ENCODE measurements at regions not wholly inside any gene's neighbourhood (a gene's known extent, or its start where the extent isn't known, plus 50 kb on each side); places are given as distances from the start of the nearest gene placed in this dataset.

DNA sequence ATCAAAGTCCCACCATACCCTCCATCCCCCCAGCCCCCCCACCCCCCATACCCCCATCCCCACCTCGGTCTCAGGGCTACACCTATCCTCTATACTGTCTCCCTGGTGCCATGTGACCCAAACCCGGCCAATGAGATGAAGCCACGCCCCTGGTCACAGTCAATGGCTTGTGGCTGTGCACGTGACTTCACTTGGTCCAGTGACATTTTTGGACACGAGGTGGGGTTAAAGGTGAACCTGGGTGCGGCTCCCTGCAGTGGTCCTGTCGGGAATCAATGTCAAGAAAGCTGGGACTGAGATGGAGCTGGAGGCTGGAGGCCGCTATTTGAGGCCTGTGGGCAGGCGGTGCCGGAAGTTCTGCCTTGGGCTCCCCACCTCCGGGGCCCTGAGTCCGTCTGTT is 100.7 kb upstream of the MAP1LC3B2 start:
- no peak for DNase-seq
- no peak for ATAC-seq (ENCODE audit: insufficient read depth, low FRiP score)
- Histone ChIP-seq H3K9me3 (ENCODE audit: control insufficient read depth in 4 of 4, insufficient read depth in 3 of 4, low read length in 3 of 4) (no peaks in the 10 kb centered on the region), H3K36me3 (ENCODE audit: control insufficient read depth in 4 of 4, insufficient read depth in 4 of 4, low read length in 4 of 4) (no peaks in the 10 kb centered on the region), H3K4me1 (ENCODE audit: control insufficient read depth in 5 of 5, insufficient read depth in 5 of 5, low read length in 5 of 5) (peaks cover 0 to 21% (median 16%) of the 10 kb centered on the region in 5 donors), H3K27me3 (ENCODE audit: control insufficient read depth in 3 of 3, insufficient read depth in 3 of 3, low read length in 2 of 3) (no peaks in the 10 kb centered on the region), H3K4me3 (no peak overlapping the region), H3K9ac (ENCODE audit: insufficient read depth in 1 of 2, low read length in 2 of 2) (no peak overlapping the region), H3K27ac (ENCODE audit: low read depth in 1 of 2, low read length in 1 of 2) (no peak overlapping the region)
- WGBS, 2 donors, result 92 to 94% methylated on average over 12 of the region's 12 CpGs
- TF ChIP-seq, protein P1, sequence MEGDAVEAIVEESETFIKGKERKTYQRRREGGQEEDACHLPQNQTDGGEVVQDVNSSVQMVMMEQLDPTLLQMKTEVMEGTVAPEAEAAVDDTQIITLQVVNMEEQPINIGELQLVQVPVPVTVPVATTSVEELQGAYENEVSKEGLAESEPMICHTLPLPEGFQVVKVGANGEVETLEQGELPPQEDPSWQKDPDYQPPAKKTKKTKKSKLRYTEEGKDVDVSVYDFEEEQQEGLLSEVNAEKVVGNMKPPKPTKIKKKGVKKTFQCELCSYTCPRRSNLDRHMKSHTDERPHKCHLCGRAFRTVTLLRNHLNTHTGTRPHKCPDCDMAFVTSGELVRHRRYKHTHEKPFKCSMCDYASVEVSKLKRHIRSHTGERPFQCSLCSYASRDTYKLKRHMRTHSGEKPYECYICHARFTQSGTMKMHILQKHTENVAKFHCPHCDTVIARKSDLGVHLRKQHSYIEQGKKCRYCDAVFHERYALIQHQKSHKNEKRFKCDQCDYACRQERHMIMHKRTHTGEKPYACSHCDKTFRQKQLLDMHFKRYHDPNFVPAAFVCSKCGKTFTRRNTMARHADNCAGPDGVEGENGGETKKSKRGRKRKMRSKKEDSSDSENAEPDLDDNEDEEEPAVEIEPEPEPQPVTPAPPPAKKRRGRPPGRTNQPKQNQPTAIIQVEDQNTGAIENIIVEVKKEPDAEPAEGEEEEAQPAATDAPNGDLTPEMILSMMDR (IDR thresholded peaks at IDR 0.05; ENCODE audit: control extremely low read depth, extremely low read depth), result no peak

DNA sequence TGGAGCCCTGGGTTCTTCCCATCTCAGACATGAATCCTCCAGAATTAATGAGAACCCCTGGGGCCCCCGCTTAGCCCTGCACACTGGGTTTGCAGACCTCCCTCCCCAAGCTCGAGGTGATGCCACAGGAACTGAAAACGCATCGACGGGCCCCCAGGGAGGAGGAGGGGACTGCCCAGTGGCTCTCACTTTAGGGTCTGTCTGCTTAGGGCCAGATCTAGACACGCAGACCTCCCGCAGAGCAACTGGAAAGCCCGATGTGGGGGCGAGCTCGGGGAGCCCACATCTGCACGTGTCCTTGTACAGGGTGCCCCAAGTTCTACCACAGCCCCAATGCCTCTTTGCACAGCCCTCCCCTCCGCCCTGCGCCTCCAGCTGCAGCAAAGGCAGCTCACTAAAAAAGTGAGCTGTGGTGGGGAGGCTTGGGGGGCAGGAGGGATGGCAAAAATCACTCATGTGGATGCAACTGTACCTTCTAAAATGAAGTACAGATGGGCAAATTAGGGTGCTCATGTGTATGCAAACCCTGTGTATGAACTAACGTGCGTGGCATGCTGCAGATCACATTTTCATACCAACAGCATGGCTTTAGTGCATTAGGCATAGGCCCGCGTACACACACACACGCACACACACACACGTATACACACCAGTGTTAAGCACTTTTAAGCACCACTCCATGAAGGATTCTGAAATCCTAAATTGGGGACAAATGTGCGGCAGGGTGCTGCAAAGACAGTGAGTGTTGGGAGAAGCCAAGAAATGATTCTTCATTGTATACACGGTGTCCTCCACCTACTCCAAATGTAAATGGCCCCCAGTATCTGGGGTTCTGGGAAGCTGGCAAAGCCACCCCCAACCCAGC is 99.9 kb upstream of the MAP1LC3B2 start:
- Histone ChIP-seq H3K27me3 (ENCODE audit: control insufficient read depth in 3 of 3, insufficient read depth in 3 of 3, low read length in 2 of 3) (no peaks in the 10 kb centered on the region), H3K36me3 (ENCODE audit: control insufficient read depth in 4 of 4, insufficient read depth in 4 of 4, low read length in 4 of 4) (no peaks in the 10 kb centered on the region), H3K4me3 (no peak overlapping the region), H3K27ac (ENCODE audit: low read depth in 1 of 2, low read length in 1 of 2) (no peak overlapping the region), H3K9me3 (ENCODE audit: control insufficient read depth in 4 of 4, insufficient read depth in 3 of 4, low read length in 3 of 4) (no peaks in the 10 kb centered on the region), H3K9ac (ENCODE audit: insufficient read depth in 1 of 2, low read length in 2 of 2) (no peak overlapping the region), H3K4me1 (ENCODE audit: control insufficient read depth in 5 of 5, insufficient read depth in 5 of 5, low read length in 5 of 5) (peaks cover 0 to 21% (median 16%) of the 10 kb centered on the region in 5 donors)
- ATAC-seq (ENCODE audit: insufficient read depth, low FRiP score), result no peak
- TF ChIP-seq, protein P1 (IDR thresholded peaks at IDR 0.05; ENCODE audit: control extremely low read depth, extremely low read depth), result no peak
- 87 to 89% methylated on average over 21 of the region's 21 CpGs for WGBS, 2 donors
- peak in 1 of 3 donors; percentile 29 for DNase-seq

DNA sequence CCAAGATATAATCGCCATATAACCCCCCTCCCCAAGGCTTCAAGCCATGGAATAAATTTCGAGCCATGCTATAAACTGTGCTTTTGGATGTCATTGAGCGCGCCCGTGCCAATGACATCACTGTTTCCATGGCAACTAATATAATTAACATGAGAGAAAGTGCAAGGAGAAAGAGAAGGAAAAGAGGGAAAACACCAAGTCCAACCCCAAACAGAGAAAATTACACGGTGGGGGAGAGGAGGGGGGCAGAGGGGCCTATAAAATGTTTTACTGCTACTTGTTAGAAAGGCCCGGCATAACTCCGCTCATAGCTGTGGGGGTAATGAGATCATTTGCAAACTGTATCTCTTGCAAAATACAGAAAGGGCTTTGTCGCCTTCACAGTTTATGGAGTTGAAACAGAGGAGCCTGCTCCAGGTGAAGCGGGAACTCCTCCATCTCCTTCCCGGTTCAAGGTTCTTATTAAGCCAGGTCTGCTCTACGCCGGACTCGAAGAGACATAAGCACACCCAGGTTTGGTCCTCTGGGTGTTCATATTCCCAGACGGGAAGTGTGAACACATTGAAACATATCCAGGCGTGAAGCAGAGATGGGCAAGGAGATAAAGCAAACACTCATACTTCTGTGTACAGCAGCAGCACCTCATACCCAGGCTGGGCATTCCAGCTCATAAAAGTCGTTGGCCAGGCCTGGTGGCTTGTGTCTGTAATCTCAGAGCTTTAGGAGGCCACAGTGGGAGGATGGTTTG is 99.1 kb upstream of the MAP1LC3B2 start:
- H3K36me3 ChIP-seq (ENCODE audit: control insufficient read depth in 4 of 4, insufficient read depth in 4 of 4, low read length in 4 of 4), result no peaks in the 10 kb centered on the region
- peaks cover 0 to 14% (median 10%) of the 10 kb centered on the region in 5 donors for H3K4me1 ChIP-seq (ENCODE audit: control insufficient read depth in 5 of 5, insufficient read depth in 5 of 5, low read length in 5 of 5)
- TF ChIP-seq, protein P1 (IDR thresholded peaks at IDR 0.05; ENCODE audit: control extremely low read depth, extremely low read depth), result no peak
- no peak overlapping the region for H3K4me3 ChIP-seq
- H3K9me3 ChIP-seq (ENCODE audit: control insufficient read depth in 4 of 4, insufficient read depth in 3 of 4, low read length in 3 of 4), result no peaks in the 10 kb centered on the region
- no peak for ATAC-seq (ENCODE audit: insufficient read depth, low FRiP score)
- no peak overlapping the region for H3K9ac ChIP-seq (ENCODE audit: insufficient read depth in 1 of 2, low read length in 2 of 2)
- WGBS, 2 donors, result 84 to 86% methylated on average over 17 of the region's 17 CpGs
- DNase-seq, result peak in 2 of 3 donors; percentile 33 to 53
- no peak overlapping the region for H3K27ac ChIP-seq (ENCODE audit: low read depth in 1 of 2, low read length in 1 of 2)
- no peaks in the 10 kb centered on the region for H3K27me3 ChIP-seq (ENCODE audit: control insufficient read depth in 3 of 3, insufficient read depth in 3 of 3, low read length in 2 of 3)

Measured in lung (tissue), 11 donors.